GM12878 (cell line): ENCODE measurements at regions not wholly inside any gene's neighbourhood (a gene's known extent, or its start where the extent isn't known, plus 50 kb on each side); places are given as distances from the start of the nearest gene placed in this dataset.

Source experiments
- ATAC-seq: fragments of 200-7000 bp; cut with Tn5 transposase; 3 replicates; pipeline ENCODE4 v1.9.1; 2020; ENCODE audit warnings: mild to moderate bottlenecking, moderate library complexity
- BruUV-seq: library from RNA; stranded (reverse); fragments of 400-500 nt; replicated peaks from 2 replicates; lab custom pipeline; 2021; lab: Mats Ljungman, UMichigan
- CTCF ChIA-PET: fragments of 300-600 bp; sonication (Branson Sonifier 250); formaldehyde crosslinking; extraction: SDS; loops from one replicate; lab custom pipeline; 2021; ENCODE audit warnings: inconsistent platforms; lab: Yijun Ruan, JAX
- POLR2A ChIA-PET: fragments of 350-600 bp; formaldehyde crosslinking; extraction: SDS; loops from one replicate; lab custom pipeline; 2021; ENCODE audit warnings: inconsistent platforms; lab: Charles Lee
- RAD21 ChIA-PET: fragments of 300-600 bp; sonication (Branson Sonifier 250); formaldehyde crosslinking; loops from one replicate; lab custom pipeline; 2023; ENCODE audit warnings: antibody characterized with exemption; ENCODE audit not compliant: unreplicated experiment; lab: Charles Lee
- SMC1A ChIA-PET: fragments of 300-600 bp; sonication (Branson Sonifier 250); formaldehyde crosslinking; loops from one replicate; lab custom pipeline; 2023; ENCODE audit not compliant: unreplicated experiment, uncharacterized antibody; lab: Charles Lee
- DNase-seq: peaks from one replicate; pipeline ENCODE4 v3.0.0-alpha.2; 2011; ENCODE audit warnings: low read depth, low spot score
- FAIRE-seq: peaks from 3 replicates; lab custom pipeline; 2011; peaks lifted over from hg19 to GRCh38; lab: Jason Lieb, UNC
- H2AFZ ChIP-seq: 2 replicates; pipeline ENCODE4 v1.6.0; 2011; ENCODE audit warnings: low read depth, low read length, control low read depth; ENCODE audit not compliant: control insufficient read depth
- H3K27ac ChIP-seq: 2 replicates; pipeline ENCODE4 v1.5.1; 2011; ENCODE audit warnings: control low read depth; ENCODE audit not compliant: control insufficient read depth, insufficient read depth
- H3K27me3 ChIP-seq, 2 experiments: replicated peaks in 1 of 2; 2 replicates each; pipeline versions ENCODE4 v1.6.0 to v1.6.1; 2011; ENCODE audit warnings: low read length in 1 of 2; ENCODE audit not compliant: control insufficient read depth in 2 of 2, insufficient read depth in 2 of 2
- H3K36me3 ChIP-seq, 2 experiments: 2 replicates each; pipeline ENCODE4 v1.5.1; 2011; ENCODE audit warnings: low read length in 1 of 2; ENCODE audit not compliant: control insufficient read depth in 2 of 2, insufficient read depth in 2 of 2
- H3K4me1 ChIP-seq: 2 replicates; pipeline ENCODE4 v1.6.1; 2011; ENCODE audit warnings: mild to moderate bottlenecking, low read length, moderate library complexity, mixed read lengths; ENCODE audit not compliant: control insufficient read depth, insufficient read depth
- H3K4me2 ChIP-seq: 2 replicates; pipeline ENCODE4 v1.6.0; 2011; ENCODE audit warnings: control low read depth; ENCODE audit not compliant: control insufficient read depth, insufficient read depth
- H3K4me3 ChIP-seq: fragments of 200-600 bp; sonication (generic); 2 replicates; pipeline ENCODE4 v1.5.1; 2016
- H3K79me2 ChIP-seq: 2 replicates; pipeline ENCODE4 v1.6.0; 2011; ENCODE audit warnings: low read length; ENCODE audit not compliant: control insufficient read depth, insufficient read depth
- H3K9ac ChIP-seq: 2 replicates; pipeline ENCODE4 v1.8.0; 2011; ENCODE audit warnings: low read length, control low read depth, mixed read lengths; ENCODE audit not compliant: control insufficient read depth, insufficient read depth
- H3K9me3 ChIP-seq: replicated peaks from 3 replicates; pipeline ENCODE4 v1.5.1; 2011; ENCODE audit warnings: mild to moderate bottlenecking, low read length; ENCODE audit not compliant: control insufficient read depth, insufficient read depth
- H4K20me1 ChIP-seq: 2 replicates; pipeline ENCODE4 v1.6.0; 2011; ENCODE audit not compliant: control insufficient read depth, insufficient read depth
- CHD4 ChIP-seq: fragments of 200-600 bp; sonication (generic); IDR thresholded peaks from 2 replicates; pipeline ENCODE4 v1.6.1; 2016; ENCODE audit warnings: mild to moderate bottlenecking
- CTCF ChIP-seq, 3 experiments: IDR thresholded peaks in 2 of 3; conservative IDR thresholded peaks in 1 of 3; 2 replicates each; pipeline ENCODE4 v1.5.1; 2011; ENCODE audit warnings: low read depth in 3 of 3, low read length in 3 of 3, mild to moderate bottlenecking in 3 of 3, control low read depth in 2 of 3, moderate library complexity in 2 of 3, inconsistent platforms in 1 of 3, mixed read lengths in 1 of 3; ENCODE audit not compliant: control insufficient read depth in 2 of 3, insufficient read depth in 1 of 3; ENCODE audit errors: extremely low read depth in 1 of 3
- FOXM1 ChIP-seq: IDR thresholded peaks from 2 replicates; pipeline ENCODE4 v1.6.1; 2012; ENCODE audit warnings: low read depth, mild to moderate bottlenecking, inconsistent platforms, low read length, moderate library complexity
- NR2C2 ChIP-seq: IDR thresholded peaks from 2 replicates; pipeline ENCODE4 v1.6.1; 2011; ENCODE audit warnings: borderline replicate concordance, low read depth; ENCODE audit not compliant: control insufficient read depth, insufficient read length
- POLR2AphosphoS5 ChIP-seq: IDR thresholded peaks from 2 replicates; pipeline ENCODE4 v1.6.1; 2011; ENCODE audit warnings: mild to moderate bottlenecking, low read length, inconsistent platforms
- RAD51 ChIP-seq: fragments of 450-650 bp; IDR thresholded peaks from 2 replicates; pipeline ENCODE4 v1.6.1; 2016; ENCODE audit warnings: moderate library complexity, mild to moderate bottlenecking, inconsistent platforms
- STAT1 ChIP-seq: fragments of 450-650 bp; conservative IDR thresholded peaks from 2 replicates; pipeline ENCODE4 v1.6.1; 2014; ENCODE audit warnings: antibody characterized with exemption, mild to moderate bottlenecking
- ZNF217 ChIP-seq: fragments of 450-650 bp; IDR thresholded peaks from 2 replicates; pipeline ENCODE4 v1.6.1; 2017; ENCODE audit warnings: antibody characterized with exemption, mild to moderate bottlenecking
- ZNF687 ChIP-seq: fragments of 450-650 bp; IDR thresholded peaks from 2 replicates; pipeline ENCODE4 v1.6.1; 2017; ENCODE audit warnings: mild to moderate bottlenecking, moderate library complexity
- WGBS: methylation state at CpG from one replicate; pipeline ENCODE4 v1.1.6; 2016; ENCODE audit warnings: low lambda C conversion rate; ENCODE audit not compliant: insufficient replicate concordance, insufficient coverage; ENCODE audit errors: missing lambda C conversion rate; 5-methylcytosine and 5-hydroxymethylcytosine counted together
- in situ Hi-C: fragments of 300-500 bp; cut with MboI; formaldehyde crosslinking; loops from 9 replicates; pipeline ENCODE4 v1.14.3; 2018; ENCODE audit warnings: mixed read lengths
- intact Hi-C: fragments of 100-400 bp; cut with micrococcal nuclease; formaldehyde crosslinking; loops from one replicate; pipeline ENCODE4 v1.14.2; 2022; ENCODE audit not compliant: unreplicated experiment

GRCh38 chr6:4598384-4598995 lies 177.7 kb upstream of the CDYL start:
- no peak overlapping the region for H3K4me3 ChIP-seq
- no peak overlapping the region for H3K4me2 ChIP-seq
- H2AFZ ChIP-seq = no peak overlapping the region
- no peak for DNase-seq
- H3K36me3 ChIP-seq = no peaks in the 10 kb centered on the region
- ChIA-PET CTCF (interaction anchor here (1.2 kb wide), 1 partner anchor 25 kb away, joined by 3 read pairs; no protein-coding TSS in a partner anchor), SMC1A (no interaction called here)
- H3K9ac ChIP-seq = no peak overlapping the region
- WGBS = 69% methylated on average over 4 of the region's 4 CpGs
- in situ Hi-C loops = no loop called here
- TF ChIP-seq FOXM1 (no peak), CHD4 (no peak), STAT1 (no peak), CTCF (IDR thresholded peaks at IDR 0.05 in 2 of 3, conservative IDR thresholded peaks at IDR 0.05 in 1 of 3; ENCODE audit: control insufficient read depth in 2 of 3, extremely low read depth in 1 of 3, insufficient read depth in 1 of 3, low read depth in 3 of 3, low read length in 3 of 3) (no peak)
- TF ChIP-seq, all 136 proteins: peak for 0
- FAIRE-seq (no peak), ATAC-seq (no peak)
- H3K27me3 ChIP-seq = no peaks in the 10 kb centered on the region
- H3K27ac ChIP-seq = no peak overlapping the region
- no peaks in the 10 kb centered on the region; the same call in 2 of the 3 replicates for H3K9me3 ChIP-seq
- intact Hi-C loops = no loop called here
- ChIA-PET RAD21 (no interaction called here), POLR2A (no interaction called here)
- H4K20me1 ChIP-seq = no peaks in the 10 kb centered on the region
- BruUV-seq = no TSS peak
- H3K4me1 ChIP-seq = no peaks in the 10 kb centered on the region
- no peaks in the 10 kb centered on the region for H3K79me2 ChIP-seq

- CTCF ChIA-PET = no interaction called here
- in situ Hi-C loops = no loop called here
- no peaks in the 10 kb centered on the region for H3K79me2 ChIP-seq
Measured at GRCh38 chr6:4593951-4594350, 182.3 kb upstream of the CDYL start.

More at GRCh38 chr6:4593951-4594350, 182.3 kb upstream of the CDYL start:
- Histone ChIP-seq H2AFZ (no peak overlapping the region), H3K9ac (no peak overlapping the region), H3K4me3 (no peak overlapping the region), H3K4me1 (no peaks in the 10 kb centered on the region), H3K36me3 (no peaks in the 10 kb centered on the region), H3K27ac (no peak overlapping the region), H3K9me3 (no peaks in the 10 kb centered on the region), H3K27me3 (no peaks in the 10 kb centered on the region), H3K4me2 (no peak overlapping the region), H4K20me1 (no peaks in the 10 kb centered on the region)
- ATAC-seq (no peak), FAIRE-seq (no peak), DNase-seq (no peak)
- TF ChIP-seq ZNF687 = no peak
- no peak for TF ChIP-seq NR2C2
- TF ChIP-seq ZNF217 = no peak
- TF ChIP-seq RAD51 = no peak
- no peak for TF ChIP-seq POLR2AphosphoS5
- ChIA-PET POLR2A (no interaction called here), RAD21 (no interaction called here), SMC1A (no interaction called here)
- WGBS = 0% methylated on average over 1 of the region's 1 CpG
- intact Hi-C loops = no loop called here
- no TSS peak for BruUV-seq
